ENCODE measurements at regions not wholly inside any gene's neighbourhood (a gene's known extent, or its start where the extent isn't known, plus 50 kb on each side); places are given as distances from the start of the nearest gene placed in this dataset.

DNA sequence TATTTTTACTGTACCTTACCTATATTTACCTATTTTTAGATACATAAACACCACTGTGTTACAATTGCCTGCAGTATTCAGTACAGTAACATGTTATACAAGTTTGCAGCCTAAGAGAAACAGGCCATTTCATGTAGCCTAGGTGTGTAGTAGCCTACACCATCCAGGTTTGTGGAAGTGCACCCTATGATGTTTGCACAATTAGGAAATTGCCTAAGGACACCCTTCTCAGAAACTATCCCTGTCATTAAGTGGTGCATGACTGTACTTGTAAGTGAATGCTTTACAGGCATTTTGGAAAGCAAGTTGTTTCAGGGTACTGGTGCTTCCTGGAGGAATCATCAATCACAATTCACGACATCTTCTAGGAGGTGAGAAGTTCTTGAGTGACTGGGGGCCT lies 991.8 kb upstream of the SLIT2 start:
- Histone ChIP-seq H3K9me3 (no peaks in the 10 kb centered on the region), H3K4me3 (no peak overlapping the region), H3K27ac (no peak overlapping the region), H3K36me3 (no peaks in the 10 kb centered on the region), H3K27me3 (no peaks in the 10 kb centered on the region), H3K4me1 (no peaks in the 10 kb centered on the region)
- DNase-seq (no peak), ATAC-seq (no peak)
- in situ Hi-C loops (cut with MboI; ENCODE audit: low sequenced_read_pairs in 4 of 4) (no loop called here), intact Hi-C loops (cut with DNase I; ENCODE audit: low total_unique reads) (no loop called here)
- no peak for TF ChIP-seq POLR2A (IDR thresholded peaks at IDR 0.05)
- TF ChIP-seq, protein P1, sequence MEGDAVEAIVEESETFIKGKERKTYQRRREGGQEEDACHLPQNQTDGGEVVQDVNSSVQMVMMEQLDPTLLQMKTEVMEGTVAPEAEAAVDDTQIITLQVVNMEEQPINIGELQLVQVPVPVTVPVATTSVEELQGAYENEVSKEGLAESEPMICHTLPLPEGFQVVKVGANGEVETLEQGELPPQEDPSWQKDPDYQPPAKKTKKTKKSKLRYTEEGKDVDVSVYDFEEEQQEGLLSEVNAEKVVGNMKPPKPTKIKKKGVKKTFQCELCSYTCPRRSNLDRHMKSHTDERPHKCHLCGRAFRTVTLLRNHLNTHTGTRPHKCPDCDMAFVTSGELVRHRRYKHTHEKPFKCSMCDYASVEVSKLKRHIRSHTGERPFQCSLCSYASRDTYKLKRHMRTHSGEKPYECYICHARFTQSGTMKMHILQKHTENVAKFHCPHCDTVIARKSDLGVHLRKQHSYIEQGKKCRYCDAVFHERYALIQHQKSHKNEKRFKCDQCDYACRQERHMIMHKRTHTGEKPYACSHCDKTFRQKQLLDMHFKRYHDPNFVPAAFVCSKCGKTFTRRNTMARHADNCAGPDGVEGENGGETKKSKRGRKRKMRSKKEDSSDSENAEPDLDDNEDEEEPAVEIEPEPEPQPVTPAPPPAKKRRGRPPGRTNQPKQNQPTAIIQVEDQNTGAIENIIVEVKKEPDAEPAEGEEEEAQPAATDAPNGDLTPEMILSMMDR (IDR thresholded peaks at IDR 0.05 in 4 of 5, conservative IDR thresholded peaks at IDR 0.05 in 1 of 5) = no peak

GRCh38 chr4:19256823-19257222 lies 994.9 kb upstream of the SLIT2 start:
- Histone ChIP-seq H3K9me3 (no peaks in the 10 kb centered on the region), H3K4me1 (no peaks in the 10 kb centered on the region), H3K36me3 (no peaks in the 10 kb centered on the region), H3K27ac (no peak overlapping the region), H3K27me3 (no peaks in the 10 kb centered on the region), H3K4me3 (no peak overlapping the region)
- intact Hi-C loops (cut with DNase I; ENCODE audit: low total_unique reads) (no loop called here), in situ Hi-C loops (cut with MboI; ENCODE audit: low sequenced_read_pairs in 4 of 4) (no loop called here)
- DNase-seq (no peak), ATAC-seq (no peak)
- no peak for TF ChIP-seq POLR2A (IDR thresholded peaks at IDR 0.05)
- TF ChIP-seq, protein P1 (IDR thresholded peaks at IDR 0.05 in 4 of 5, conservative IDR thresholded peaks at IDR 0.05 in 1 of 5) = no peak

DNA sequence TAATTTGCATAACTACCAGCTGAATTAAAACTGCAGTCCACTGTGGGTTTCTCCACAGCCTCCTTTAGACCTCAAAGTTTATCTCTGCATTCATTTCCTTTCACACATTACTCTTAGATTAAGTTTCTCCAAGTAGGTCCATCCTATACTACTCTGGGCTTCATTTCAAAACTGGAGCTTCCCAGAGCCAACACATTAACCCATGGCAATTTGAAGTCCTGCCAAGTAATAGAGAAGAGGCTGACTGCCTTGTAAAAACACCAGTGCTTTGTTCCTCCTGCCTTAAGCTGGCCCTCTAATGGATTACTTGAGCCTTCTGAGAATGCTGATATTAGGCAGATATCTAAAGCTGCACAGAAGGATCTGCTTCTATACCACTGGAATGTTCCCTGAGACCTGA lies 997.2 kb upstream of the SLIT2 start:
- intact Hi-C loops (cut with DNase I; ENCODE audit: low total_unique reads) (no loop called here), in situ Hi-C loops (cut with MboI; ENCODE audit: low sequenced_read_pairs in 4 of 4) (no loop called here)
- no peak overlapping the region for H3K27ac ChIP-seq
- no peaks in the 10 kb centered on the region for H3K36me3 ChIP-seq
- no peaks in the 10 kb centered on the region for H3K27me3 ChIP-seq
- TF ChIP-seq, protein P1 (IDR thresholded peaks at IDR 0.05 in 4 of 5, conservative IDR thresholded peaks at IDR 0.05 in 1 of 5) = no peak
- TF ChIP-seq POLR2A (IDR thresholded peaks at IDR 0.05) = no peak
- no peak for ATAC-seq
- no peaks in the 10 kb centered on the region for H3K9me3 ChIP-seq
- H3K4me3 ChIP-seq = no peak overlapping the region
- H3K4me1 ChIP-seq = no peaks in the 10 kb centered on the region
- DNase-seq = no peak

GRCh38 chr4:19248023-19248422 lies 1003.7 kb upstream of the SLIT2 start:
- DNase-seq (no peak), ATAC-seq (no peak)
- no peak for TF ChIP-seq POLR2A (IDR thresholded peaks at IDR 0.05)
- TF ChIP-seq, protein P1 (IDR thresholded peaks at IDR 0.05 in 4 of 5, conservative IDR thresholded peaks at IDR 0.05 in 1 of 5) = no peak
- Histone ChIP-seq H3K36me3 (no peaks in the 10 kb centered on the region), H3K4me1 (no peaks in the 10 kb centered on the region), H3K4me3 (no peak overlapping the region), H3K27ac (no peak overlapping the region), H3K27me3 (no peaks in the 10 kb centered on the region), H3K9me3 (no peaks in the 10 kb centered on the region)
- in situ Hi-C loops (cut with MboI; ENCODE audit: low sequenced_read_pairs in 4 of 4) = no loop called here
- intact Hi-C loops (cut with DNase I; ENCODE audit: low total_unique reads) = no loop called here

DNA sequence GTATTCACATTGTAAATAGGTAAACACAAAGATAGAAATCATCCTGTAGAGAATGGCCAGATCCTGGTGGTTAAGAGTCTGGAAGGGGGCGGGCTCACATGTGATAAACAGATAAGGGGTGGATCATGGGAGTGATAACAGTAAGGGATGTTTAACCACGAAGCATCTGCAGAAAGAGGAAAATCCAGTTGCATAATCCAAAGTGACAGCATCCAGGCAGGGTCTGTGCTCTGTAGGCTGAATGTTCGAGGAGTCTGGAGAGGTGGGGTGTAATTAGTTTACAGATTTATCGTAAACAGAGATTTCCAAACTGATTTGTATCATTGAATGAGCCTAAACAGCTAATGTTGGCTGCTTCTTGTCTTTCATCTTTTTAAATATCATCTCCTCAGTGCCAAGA lies 1009.8 kb upstream of the SLIT2 start:
- no peaks in the 10 kb centered on the region for H3K9me3 ChIP-seq
- no peak for DNase-seq
- no peaks in the 10 kb centered on the region for H3K27me3 ChIP-seq
- H3K36me3 ChIP-seq = no peaks in the 10 kb centered on the region
- no peak overlapping the region for H3K4me3 ChIP-seq
- intact Hi-C loops (cut with DNase I; ENCODE audit: low total_unique reads) = no loop called here
- in situ Hi-C loops (cut with MboI; ENCODE audit: low sequenced_read_pairs in 4 of 4) = no loop called here
- no peak for ATAC-seq
- no peak for TF ChIP-seq POLR2A (IDR thresholded peaks at IDR 0.05)
- TF ChIP-seq, protein P1 (IDR thresholded peaks at IDR 0.05 in 4 of 5, conservative IDR thresholded peaks at IDR 0.05 in 1 of 5) = no peak
- H3K27ac ChIP-seq = no peak overlapping the region
- H3K4me1 ChIP-seq = no peaks in the 10 kb centered on the region

Data from gastrocnemius medialis (tissue), 4 donors.